ENCODE measurements at regions not wholly inside any gene's neighbourhood (a gene's known extent, or its start where the extent isn't known, plus 50 kb on each side); places are given as distances from the start of the nearest gene placed in this dataset.
"Not testable (repeated sequence)": the region's sequence is repeated elsewhere in the genome, so short reads cannot be mapped to it uniquely, and the experiment has no call there.

DNA sequence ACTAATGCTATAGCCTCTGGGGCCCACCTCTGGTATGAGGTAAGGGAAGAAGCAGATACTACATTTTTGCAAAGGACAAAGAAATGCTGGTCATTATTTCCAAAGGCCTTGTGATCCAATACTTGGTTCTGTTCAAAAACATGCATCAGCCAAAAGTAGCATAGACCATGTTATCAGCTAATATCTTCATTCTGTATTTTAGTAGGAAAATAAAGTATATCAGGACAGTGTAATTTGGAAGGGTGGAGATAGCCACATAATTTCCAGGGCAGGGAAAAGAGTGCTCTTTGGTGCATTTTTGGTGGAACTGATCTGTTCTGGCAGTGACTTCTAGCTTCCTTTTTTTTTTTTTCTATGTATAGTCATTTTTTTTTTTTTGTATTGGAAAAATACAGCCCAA is 258.0 kb upstream of the SOX4 start:
- no peak for DNase-seq

DNA sequence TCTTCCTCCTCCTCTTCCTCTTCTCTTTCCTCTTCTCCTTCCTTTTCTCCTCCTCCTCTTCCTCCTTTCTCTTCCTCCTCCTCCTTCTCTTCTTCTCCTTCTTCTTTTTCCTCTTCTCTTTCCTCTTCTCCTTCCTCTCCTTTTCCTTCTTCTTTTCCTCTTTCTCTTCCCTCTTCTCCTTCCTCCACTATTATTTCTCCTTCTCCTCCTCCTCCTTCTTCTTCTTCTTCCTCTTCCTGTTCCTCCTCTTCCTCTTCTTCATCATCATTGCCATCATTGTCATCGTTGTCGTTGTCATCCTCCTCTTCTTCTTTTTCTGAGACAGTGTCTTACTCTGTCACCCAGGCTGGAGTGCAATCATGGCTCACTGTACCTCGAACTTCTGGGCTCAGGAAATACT is 256.3 kb upstream of the SOX4 start:
- DNase-seq, result no peak

DNA sequence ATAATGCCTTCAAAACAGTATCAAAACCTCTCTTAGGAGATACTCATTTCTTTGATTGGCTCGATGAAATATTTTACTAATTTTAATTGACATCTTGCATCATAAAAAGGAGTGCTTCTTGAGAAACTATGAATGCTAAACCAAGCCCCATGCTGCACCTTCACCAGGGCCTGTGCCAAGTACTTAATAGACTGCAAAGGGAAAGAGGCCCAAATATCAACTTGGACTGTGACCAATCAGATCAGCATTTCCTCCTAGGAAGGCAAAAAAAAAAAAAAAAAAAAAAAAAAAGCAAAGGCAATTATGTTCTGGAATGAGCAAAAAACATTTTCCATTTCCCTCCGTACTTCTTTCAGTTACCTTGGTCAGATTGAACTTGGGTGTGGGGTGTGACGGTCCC is 253.0 kb upstream of the SOX4 start:
- DNase-seq, result no peak

DNA sequence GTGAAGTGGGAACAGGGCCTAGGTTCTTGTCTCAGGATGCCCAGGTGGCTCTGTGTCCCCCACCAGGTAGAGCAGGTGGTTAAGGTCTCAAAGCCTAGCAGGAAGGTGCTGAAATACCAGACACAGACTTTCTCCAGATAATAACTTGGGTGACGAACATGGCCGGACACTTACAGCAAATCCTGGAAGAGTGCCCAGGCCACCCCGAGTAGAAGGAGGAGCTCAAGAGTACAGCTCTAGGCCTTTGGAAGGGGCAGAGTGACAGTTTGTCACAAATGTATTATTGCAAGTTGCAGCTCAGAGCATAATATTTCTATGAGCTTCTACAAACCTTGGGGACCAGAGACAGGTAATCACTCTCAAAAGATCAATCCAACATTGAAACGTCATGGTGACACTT is 251.6 kb upstream of the SOX4 start:
- DNase-seq, result no peak

DNA sequence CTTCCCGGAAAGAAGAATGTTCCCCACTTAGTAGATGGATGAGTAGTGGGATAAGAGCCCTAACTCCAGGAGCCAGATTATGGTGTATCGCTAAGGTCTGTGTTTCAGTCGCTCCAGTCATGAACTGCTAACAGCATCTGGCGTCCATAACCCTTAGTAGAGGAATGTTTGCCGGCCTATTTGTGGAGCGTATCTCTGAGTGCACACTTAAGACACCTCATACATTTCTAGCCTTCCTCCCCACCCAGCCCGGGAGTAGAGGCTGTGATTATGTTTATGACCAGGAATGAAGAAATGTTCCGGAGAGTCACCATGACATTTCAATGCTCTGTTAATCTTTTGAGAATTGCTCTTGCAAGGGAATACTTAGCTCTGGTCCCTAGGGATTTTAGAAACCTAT is 251.1 kb upstream of the SOX4 start:
- DNase-seq, result peak; percentile 49

DNA sequence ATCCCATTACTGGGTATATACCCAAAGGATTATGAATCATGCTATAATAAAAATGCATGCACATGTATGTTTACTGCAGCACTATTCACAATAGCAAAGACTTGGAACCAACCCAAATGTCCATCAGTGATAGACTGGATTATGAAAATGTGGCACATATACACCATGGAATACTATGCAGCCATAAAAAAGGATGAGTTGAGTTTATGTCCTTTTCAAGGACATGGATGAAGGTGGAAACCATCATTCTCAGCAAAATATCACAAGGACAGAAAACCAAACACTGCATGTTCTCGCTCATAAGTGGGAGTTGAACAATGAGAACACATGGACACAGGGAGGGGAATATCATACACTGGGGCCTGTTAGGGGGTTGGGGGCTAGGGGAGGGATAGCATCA is 247.8 kb upstream of the SOX4 start:
- not testable (repeated sequence) for DNase-seq

DNA sequence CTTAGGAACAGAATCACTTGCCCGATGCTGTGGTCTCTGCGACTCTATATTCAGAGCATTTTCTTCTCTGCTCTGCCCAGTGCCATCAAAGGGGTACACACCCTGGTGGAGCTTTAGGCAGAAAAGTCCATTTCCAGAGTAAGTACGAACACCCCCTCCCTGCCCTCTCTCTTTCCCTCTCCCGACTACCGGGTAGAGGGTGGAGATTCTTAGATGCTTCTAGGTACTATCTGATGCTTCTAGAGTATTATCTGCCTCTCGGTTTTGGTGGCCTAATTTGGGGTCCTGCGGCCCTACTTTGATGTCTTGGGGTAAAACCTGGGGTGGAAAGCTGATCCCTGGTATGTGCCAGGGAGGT is 245.4 kb upstream of the SOX4 start:
- no peak for DNase-seq

DNA sequence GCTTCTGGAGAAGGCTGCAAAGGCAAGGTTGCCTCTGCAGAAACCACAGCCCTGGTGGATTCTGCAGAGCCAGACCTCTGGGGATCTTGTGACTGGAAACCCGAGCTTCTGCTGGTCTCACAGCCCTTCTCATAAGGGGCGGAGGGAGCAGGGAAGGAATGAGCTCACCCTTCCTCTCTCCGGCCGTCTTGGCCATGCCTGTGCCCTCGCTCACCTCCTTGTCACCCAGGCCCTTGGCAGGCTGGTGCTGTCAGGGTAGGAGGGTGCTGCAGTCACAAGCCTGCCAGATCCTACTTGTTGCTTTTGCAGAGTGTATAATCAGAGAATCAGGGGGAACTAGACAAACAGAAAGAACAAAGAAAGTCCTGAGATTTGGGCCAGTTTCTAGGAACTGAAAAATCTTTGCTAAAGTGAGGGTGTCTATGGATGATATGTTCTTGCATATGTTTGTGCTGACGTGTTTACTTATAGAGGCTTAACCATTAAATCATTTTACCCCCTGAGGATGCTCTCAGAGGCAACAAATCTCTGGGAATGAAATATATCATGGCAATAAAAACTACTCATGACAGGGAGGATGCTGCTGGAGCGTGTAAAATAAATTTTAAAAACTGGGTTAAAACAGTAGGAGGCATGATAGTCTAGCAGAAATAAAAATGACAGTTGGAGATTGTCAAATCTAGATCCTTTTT is 244.9 kb upstream of the SOX4 start:
- DNase-seq, result peak; percentile 93

DNA sequence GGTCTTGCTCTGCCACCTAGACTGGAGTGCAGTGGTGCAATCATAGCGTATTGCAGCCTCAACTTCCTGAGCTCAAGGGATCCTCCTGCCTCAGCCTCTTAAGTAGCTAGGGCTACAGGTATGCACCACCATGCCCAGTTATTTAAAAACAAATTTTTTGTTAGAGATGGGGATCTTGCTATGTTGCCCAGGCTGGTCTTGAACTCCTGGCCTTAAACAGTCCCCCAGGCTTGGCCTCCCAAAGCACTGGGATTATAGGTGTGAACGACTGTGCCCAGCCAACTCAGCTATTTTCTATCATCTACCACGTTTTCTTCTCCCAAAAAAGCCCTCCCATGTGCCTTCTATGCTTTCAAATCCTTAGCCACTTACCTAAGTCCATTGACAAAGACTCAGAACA is 243.7 kb upstream of the SOX4 start:
- DNase-seq, result no peak

DNA sequence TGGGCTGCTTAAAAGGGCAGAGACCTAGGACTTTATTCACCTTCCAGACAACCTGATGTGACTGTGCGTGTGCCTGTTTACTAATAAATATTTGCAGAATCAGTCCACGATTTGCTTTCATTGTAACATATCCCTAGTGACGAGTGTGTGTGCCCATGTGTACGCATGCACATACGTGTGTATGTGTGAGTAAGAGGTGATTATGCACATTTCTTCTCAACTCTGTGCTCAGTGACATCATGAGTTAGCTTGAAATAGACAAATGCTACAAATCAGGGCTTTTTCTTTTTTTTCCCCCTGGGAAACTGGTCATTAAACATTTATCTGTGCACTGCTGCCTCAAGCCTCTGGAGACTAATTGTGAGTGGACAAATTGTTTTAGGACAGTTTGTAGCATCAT is 242.6 kb upstream of the SOX4 start:
- DNase-seq, result no peak

DNA sequence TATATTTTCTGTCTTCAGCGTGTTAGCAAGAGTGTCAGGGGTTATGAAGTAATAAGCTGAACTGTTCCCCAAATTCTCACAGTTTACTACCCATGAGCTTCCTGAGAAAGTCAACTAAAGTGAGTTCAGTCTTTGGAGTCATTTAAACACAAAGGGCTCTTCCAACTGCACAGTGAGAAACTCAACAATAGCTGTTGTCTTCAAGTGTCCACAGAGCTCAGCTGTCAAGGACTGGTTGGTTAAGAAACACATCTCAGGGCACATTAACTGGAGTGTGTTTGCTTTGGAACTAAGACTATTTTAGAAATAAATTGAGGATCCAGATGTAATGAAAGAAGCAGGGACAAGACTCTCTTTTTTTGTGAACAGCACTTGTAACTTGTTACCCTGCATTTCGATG is 241.4 kb upstream of the SOX4 start:
- DNase-seq, result no peak

DNA sequence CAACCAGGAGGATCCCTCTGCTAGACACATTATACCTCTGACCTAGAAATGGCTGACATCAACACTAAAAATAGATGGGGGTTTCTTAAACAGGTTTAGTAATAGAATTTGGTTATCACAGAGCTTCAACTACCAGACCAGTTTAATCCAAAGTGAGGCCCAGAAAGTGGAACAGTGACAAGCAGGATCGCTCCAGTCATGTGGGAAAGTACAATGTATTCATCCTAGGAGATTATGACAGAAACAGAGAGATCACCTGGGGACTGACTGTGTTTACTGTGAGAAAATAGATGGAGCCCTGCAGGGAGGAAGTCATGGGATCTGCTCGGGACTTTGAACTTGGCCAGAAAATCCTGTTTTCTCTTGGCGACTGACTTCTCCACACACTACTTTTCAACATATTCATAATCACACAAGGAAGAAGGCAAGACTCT is 238.7 kb upstream of the SOX4 start:
- DNase-seq, result no peak

DNA sequence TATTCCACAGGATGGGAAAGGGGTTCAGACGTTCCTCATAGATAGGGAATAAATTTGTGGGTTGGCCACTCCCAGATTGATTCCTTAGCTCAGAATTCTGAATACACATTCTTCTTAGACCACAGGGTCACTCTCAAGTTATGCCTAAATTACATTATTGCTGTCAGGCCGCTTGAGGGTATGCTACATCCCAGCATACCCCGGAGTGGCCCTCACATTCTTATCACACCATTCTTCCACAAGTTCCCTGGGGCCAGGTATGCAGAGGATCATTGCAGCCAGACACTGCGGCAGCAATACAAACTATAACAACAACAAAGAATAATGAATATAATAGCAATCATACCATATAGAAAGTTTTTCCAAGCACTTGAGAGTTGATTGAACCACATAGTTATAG is 237.9 kb upstream of the SOX4 start:
- no peak for DNase-seq

DNA sequence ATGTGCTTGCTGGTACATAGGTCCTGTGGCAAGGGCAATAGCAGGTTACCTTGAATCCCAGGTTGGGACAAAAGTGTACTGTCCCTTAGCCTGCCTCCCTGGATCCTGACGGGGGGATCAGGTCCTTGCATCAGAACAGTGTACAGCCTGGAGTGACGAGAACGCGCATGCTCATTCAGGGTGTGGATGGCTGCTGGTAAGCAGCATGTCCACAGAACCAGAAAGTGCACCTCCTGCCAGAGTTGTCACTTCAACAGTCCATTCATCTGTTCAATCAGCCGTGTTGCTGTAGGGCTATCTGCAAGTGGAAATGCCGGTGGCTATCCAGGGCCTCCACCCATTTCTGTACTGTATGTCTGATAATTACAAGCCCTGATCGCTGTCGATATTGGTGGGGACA is 236.3 kb upstream of the SOX4 start:
- peak; percentile 59 for DNase-seq

DNA sequence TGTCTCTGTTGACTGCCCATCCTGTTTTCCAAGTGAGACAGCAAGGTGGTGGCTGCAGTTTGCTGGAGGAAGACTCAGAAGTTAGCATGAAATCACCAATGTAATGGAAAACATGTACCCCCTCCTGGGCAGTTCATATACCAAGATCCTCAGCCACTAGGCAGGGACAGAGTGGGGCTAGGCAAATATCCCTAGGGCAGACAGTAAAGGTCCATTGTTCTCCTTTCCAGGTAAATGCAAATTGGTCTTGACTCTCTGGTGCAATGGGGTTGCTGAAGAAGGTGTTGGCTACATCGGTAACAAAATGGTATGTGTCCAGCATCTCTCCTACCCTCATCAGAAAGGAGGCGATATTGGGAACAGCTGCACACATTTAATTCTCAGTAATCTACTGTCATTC is 233.6 kb upstream of the SOX4 start:
- DNase-seq, result no peak

DNA sequence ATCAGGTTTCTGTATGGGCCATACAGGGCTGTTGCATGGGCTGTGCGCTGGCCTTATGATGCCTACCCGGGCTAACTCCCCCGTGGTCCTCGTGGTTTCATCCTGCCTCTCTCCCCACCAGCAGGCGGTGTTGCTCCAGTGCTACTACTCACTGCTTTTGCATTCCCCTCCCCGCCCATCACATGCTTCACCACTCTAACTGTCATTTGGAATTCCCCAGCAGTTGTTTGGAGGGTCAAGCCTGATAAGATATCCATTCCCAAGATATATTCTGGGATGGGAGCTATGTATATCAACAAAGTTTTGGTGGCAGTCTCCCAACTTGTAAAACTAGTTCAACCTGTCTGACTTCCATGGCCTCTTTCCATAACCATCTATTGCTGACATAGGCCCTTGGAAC is 233.2 kb upstream of the SOX4 start:
- no peak for DNase-seq

DNA sequence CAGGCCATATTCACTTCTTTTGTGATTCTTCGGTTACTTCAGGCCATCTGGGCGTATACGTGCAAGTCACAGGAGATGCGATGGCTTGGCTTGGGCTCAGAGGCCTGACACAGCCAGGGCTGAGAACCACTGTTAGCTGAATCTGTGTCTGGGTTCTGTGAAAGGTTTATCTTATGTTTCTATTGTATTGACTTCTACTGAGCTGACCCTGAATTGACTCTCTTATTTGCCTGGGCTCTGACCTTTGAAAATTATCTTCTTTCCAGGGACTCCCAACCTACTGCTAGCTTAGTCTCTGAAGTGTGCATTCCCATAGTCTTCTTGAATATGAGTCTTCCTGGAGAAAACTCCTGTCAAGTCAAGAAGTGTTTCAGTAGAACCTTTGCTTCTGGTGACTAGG is 226.4 kb upstream of the SOX4 start:
- no peak for DNase-seq

DNA sequence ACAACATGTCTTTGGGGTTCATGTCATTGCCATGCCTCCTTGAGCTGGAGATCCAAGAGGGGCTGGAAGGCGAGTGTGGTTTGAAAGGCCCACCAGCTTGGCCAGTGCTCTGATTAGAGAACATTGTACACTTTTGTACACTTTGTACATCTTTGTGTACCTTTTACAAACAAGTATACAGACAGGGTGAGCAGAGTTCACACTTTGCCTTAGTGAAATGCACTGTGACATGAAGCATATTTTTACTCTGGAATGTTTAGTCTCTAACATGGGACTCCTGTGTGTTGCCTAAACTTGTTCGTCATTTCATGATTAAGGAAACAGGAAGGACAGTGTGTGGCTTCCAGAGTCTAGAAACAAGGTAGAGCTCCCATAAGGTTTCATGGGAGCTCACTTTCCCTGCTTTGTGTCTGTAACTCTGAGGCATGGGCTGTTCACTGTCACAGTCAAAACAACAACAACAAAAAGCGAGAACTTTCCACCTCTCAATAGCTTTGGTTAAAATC is 225.8 kb upstream of the SOX4 start:
- DNase-seq, result no peak

DNA sequence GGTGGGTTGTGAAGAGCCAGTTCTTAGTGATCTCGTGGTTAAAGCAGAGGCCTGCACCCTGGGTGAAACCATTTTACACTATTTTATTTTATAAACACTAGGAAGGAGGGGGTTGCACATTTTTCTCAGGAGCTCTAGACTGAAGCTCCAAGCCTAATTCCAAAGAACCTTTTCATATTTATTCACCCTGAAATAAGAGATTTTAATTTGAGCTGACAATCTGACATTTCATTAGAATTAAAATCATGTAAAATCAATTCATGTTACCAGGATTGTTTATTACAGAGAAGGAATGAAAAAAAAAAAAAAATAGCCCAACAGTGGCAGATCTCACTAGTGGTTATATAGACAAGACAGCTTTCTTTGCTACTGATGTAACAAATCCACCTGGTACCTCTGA is 222.5 kb upstream of the SOX4 start:
- DNase-seq, result no peak

DNA sequence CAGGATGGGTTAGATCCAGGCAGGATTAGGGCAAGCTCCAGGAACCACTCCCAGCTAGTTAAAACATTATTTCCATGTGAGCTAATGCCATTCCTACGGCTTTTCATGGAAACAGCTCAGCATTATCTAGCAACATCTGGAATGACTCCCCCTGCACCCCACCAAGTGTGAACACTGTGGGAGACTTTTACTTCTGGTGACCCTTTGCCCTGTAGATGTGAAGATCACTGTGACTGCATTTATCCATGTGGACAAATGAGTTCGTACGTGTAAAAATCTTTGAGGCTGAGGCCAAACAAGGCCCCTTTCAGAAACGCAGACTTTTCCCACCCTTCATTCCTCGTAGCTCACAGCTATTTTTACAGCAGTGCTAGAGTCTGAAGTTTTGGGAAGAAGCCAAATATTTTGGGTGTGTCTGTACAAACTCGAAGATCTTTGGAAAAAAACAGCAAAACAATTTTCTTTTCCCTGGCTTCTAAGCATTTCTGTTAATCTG is 221.8 kb upstream of the SOX4 start:
- no peak for DNase-seq

DNA sequence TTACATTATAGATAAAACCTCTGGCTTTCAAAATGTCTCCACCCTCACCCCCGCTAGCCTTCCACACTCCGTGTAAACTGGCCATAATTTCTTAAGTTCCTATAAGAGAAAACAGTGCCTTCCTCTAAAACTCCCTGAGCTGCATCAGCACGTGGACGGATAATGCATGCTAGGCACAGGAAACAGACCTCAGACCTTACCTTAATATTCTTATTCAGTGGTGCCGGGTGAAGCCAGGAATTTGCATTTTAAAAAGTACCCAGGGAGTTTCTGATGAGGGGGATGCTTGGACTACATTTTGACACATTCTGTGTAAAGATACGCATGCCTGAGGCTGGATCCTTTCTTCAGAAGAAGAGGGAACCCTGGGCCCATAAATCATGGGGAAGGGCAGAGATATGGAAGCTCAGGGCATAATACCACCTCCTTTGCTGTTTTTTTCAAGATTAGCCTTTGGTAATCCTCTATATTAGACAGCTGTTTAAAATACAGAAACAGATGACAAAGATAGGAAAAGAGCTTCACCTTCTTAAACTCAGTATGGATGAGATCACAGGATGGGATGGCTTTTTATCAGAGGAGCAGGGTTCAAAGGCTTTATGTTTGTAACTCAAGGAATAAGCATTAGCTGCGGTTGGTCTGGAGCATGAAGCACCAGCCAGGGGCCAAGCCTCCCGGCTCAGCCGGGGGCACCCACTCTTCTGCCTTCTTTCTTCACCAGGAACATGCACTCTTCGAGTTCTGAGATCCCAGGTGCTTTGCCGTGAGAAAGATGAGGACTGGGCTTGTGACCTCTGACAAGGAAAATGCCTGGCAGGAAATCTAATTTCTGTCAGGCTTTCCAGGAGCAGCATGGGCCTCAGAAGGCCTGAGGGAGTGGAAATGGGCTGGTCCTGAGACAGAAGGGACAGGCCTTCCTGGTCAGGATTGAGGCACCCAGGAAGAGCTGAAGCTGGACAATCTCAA is 218.1 kb upstream of the SOX4 start:
- DNase-seq, result no peak

DNA sequence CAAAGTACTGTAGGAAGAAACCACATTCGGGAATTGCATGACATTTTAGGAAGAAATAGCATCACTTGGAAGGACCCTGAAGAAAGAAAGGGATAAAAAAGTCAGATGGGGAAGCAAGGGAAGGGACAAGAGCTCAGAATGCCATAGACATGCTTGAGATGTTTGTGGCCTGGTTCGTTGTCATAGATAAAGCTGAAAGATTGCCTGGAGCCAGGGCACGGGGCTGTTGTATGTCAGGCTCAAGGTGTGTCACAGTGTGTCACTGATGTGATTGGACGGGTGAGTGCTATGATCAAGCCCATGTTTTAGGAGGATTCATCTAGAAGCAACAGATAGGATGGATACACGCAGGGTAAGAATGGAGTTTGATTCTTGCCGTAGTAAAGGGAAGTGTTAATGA is 216.2 kb upstream of the SOX4 start:
- peak; percentile 94 for DNase-seq

DNA sequence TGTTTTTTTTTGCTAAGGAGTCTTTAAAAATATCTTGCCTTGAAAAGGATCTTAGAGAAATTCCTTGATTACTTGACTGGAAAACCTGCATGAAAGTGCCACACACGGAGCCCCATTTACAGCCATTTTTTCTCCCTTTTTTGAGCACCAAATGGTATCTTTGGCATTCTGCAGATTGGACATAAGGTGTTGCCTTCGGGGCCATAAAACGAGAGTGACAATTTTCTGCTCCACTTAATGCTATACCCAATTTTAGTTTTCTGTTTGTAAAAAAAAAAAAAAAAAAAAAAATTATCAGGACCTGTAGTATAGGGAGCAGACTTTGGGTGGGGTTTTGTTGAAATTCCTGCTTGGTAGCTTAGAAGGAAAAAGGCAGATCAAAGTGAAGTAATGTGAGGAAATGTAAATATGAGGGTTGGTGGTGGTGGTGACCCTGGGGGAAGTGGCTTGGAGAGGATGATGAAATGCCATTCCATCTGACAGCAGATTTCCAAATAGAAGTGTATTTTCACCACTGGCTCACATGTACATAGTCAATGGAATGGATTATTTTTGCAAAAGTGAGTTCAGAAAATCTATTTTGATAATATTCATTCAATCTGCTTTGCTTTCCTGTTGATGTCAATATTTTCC is 212.1 kb upstream of the SOX4 start:
- DNase-seq, result peak; percentile 26
